ENCODE measurements at regions not wholly inside any gene's neighbourhood (a gene's known extent, or its start where the extent isn't known, plus 50 kb on each side); places are given as distances from the start of the nearest gene placed in this dataset.

GRCh38 chr7:25884265-25884828, 267.7 kb upstream of the NFE2L3 start:
- no peak for DNase-seq (ENCODE audit: low read depth)
- no peak overlapping the region for H3K4me3 ChIP-seq (ENCODE audit: insufficient read depth, low read depth, low read length)
- H4K20me1 ChIP-seq (ENCODE audit: insufficient read depth, low read length): no peaks in the 10 kb centered on the region
- Mint-ChIP-seq H3K27ac (ENCODE audit: unreplicated experiment) (no peak overlapping the region), H3K9me3 (ENCODE audit: unreplicated experiment) (no peaks in the 10 kb centered on the region), H3K4me1 (ENCODE audit: low read depth, unreplicated experiment) (no peaks in the 10 kb centered on the region), H3K4me3 (ENCODE audit: unreplicated experiment) (no peak overlapping the region), H3K36me3 (ENCODE audit: low read depth, unreplicated experiment) (no peaks in the 10 kb centered on the region), H3K27me3 (ENCODE audit: low read depth, unreplicated experiment) (peaks cover 19% of the 10 kb centered on the region)
- TF ChIP-seq EZH2 (IDR thresholded peaks at IDR 0.05; ENCODE audit: insufficient read depth, low read length) (no peak), CTCF (IDR thresholded peaks at IDR 0.05; ENCODE audit: insufficient read depth, low read depth, low read length) (no peak)
- H3K4me1 ChIP-seq (ENCODE audit: insufficient read depth, low read length): no peaks in the 10 kb centered on the region
- H3K9me3 ChIP-seq (ENCODE audit: insufficient read depth, low read depth, low read length): no peaks in the 10 kb centered on the region
- H3K27ac ChIP-seq (ENCODE audit: low read depth, low read length): no peak overlapping the region
- H3K79me2 ChIP-seq (ENCODE audit: insufficient read depth, low read length): no peaks in the 10 kb centered on the region
- H3K4me2 ChIP-seq (ENCODE audit: low read length): no peak overlapping the region
- H2AFZ ChIP-seq (ENCODE audit: low read depth, low read length): no peak overlapping the region
- H3K36me3 ChIP-seq (ENCODE audit: insufficient read depth, low read length): no peaks in the 10 kb centered on the region
- H3K9ac ChIP-seq (ENCODE audit: low read length): no peak overlapping the region
- H3K27me3 ChIP-seq (ENCODE audit: insufficient read depth, low read length): peaks cover 8% of the 10 kb centered on the region
- no peak for FAIRE-seq

- H3K36me3 Mint-ChIP-seq (ENCODE audit: low read depth, unreplicated experiment): no peaks in the 10 kb centered on the region
- Histone ChIP-seq H3K4me1 (ENCODE audit: insufficient read depth, low read length) (no peaks in the 10 kb centered on the region), H3K36me3 (ENCODE audit: insufficient read depth, low read length) (no peaks in the 10 kb centered on the region), H3K79me2 (ENCODE audit: insufficient read depth, low read length) (no peaks in the 10 kb centered on the region), H2AFZ (ENCODE audit: low read depth, low read length) (no peak overlapping the region), H3K4me3 (ENCODE audit: insufficient read depth, low read depth, low read length) (no peak overlapping the region), H3K9me3 (ENCODE audit: insufficient read depth, low read depth, low read length) (no peaks in the 10 kb centered on the region), H4K20me1 (ENCODE audit: insufficient read depth, low read length) (no peaks in the 10 kb centered on the region), H3K4me2 (ENCODE audit: low read length) (no peak overlapping the region), H3K27ac (ENCODE audit: low read depth, low read length) (no peak overlapping the region), H3K27me3 (ENCODE audit: insufficient read depth, low read length) (peaks cover 7% of the 10 kb centered on the region), H3K9ac (ENCODE audit: low read length) (no peak overlapping the region)
- no peak overlapping the region for H3K4me3 Mint-ChIP-seq (ENCODE audit: unreplicated experiment)
- no peaks in the 10 kb centered on the region for H3K9me3 Mint-ChIP-seq (ENCODE audit: unreplicated experiment)
- peaks cover 23% of the 10 kb centered on the region for H3K27me3 Mint-ChIP-seq (ENCODE audit: low read depth, unreplicated experiment)
- TF ChIP-seq EZH2 (IDR thresholded peaks at IDR 0.05; ENCODE audit: insufficient read depth, low read length) (no peak), CTCF (IDR thresholded peaks at IDR 0.05; ENCODE audit: insufficient read depth, low read depth, low read length) (no peak)
- no peaks in the 10 kb centered on the region for H3K4me1 Mint-ChIP-seq (ENCODE audit: low read depth, unreplicated experiment)
- DNase-seq (ENCODE audit: low read depth) (no peak), FAIRE-seq (no peak)
- H3K27ac Mint-ChIP-seq (ENCODE audit: unreplicated experiment): no peak overlapping the region
Measured at GRCh38 chr7:25885057-25885576, 266.9 kb upstream of the NFE2L3 start.

Measured in astrocyte (in vitro differentiated cells and primary cell).